Activated CD4-positive, alpha-beta memory T cell treated with anti-CD3 and anti-CD28 coated beads, Interleukin-2, amount 10 ng/mL, durations not matched to agents 7 days and 5 days (primary cell): ENCODE measurements at regions not wholly inside any gene's neighbourhood (a gene's known extent, or its start where the extent isn't known, plus 50 kb on each side); places are given as distances from the start of the nearest gene placed in this dataset.

ENCODE experiments used
- CTCF ChIA-PET: fragments of 350-600 bp; sonication (Branson Sonifier 250); formaldehyde crosslinking; loops from one replicate; lab custom pipeline; 2021; ENCODE audit warnings: antibody characterized with exemption, inconsistent platforms; lab: Charles Lee
- POLR2A ChIA-PET: fragments of 350-600 bp; sonication (Branson Sonifier 250); formaldehyde crosslinking; loops from one replicate; lab custom pipeline; 2021; ENCODE audit warnings: antibody characterized with exemption; lab: Charles Lee
- DNase-seq: peaks from one replicate; pipeline ENCODE4 v3.0.0-alpha.2; 2020
- H3K27ac Mint-ChIP-seq: one replicate; pipeline ENCODE4 v1.8.0; 2021; ENCODE audit warnings: mild to moderate bottlenecking, mixed read lengths
- H3K27me3 Mint-ChIP-seq: one replicate; pipeline ENCODE4 v1.8.0; 2021; ENCODE audit warnings: mixed read lengths
- H3K36me3 Mint-ChIP-seq: one replicate; pipeline ENCODE4 v1.8.0; 2021; ENCODE audit warnings: low read depth, mixed read lengths
- H3K4me1 Mint-ChIP-seq: one replicate; pipeline ENCODE4 v1.8.0; 2021; ENCODE audit warnings: mixed read lengths
- H3K4me3 Mint-ChIP-seq: one replicate; pipeline ENCODE4 v1.8.0; 2021; ENCODE audit warnings: mild to moderate bottlenecking, mixed read lengths
- H3K9me3 Mint-ChIP-seq: one replicate; pipeline ENCODE4 v1.8.0; 2021; ENCODE audit warnings: mixed read lengths

DNA sequence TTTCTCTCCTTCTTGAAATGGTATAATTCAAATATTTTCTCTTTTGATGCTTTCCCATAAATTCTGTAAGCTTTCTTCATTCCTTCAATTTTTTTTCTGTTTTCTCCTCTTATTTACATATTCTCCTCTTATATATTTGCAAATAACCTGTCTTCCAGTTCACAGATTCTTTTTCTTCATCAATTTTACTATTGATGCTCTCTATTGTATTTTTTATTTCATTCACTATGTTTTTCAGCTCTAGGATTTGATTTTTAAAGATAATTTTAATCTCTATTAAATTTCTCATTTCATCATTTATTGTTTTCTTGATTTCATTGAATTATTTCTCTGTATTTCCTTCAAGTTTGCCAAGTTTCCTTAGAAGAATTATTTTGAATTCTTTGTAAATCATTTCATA is 54.0 kb upstream of the PRPS1L1 start:
- CTCF ChIA-PET = interaction anchor here (1.1 kb wide), 1 partner anchor 17 kb away, joined by 3 read pairs; no protein-coding TSS in a partner anchor
- peaks cover 6% of the 10 kb centered on the region for H3K9me3 Mint-ChIP-seq
- peaks cover 29% of the 10 kb centered on the region for H3K27me3 Mint-ChIP-seq
- POLR2A ChIA-PET = no interaction called here
- DNase-seq = no peak
- peaks cover 4% of the 10 kb centered on the region for H3K4me1 Mint-ChIP-seq
- H3K27ac Mint-ChIP-seq = no peak overlapping the region
- peaks cover 6% of the 10 kb centered on the region for H3K36me3 Mint-ChIP-seq
- no peak overlapping the region for H3K4me3 Mint-ChIP-seq

DNA sequence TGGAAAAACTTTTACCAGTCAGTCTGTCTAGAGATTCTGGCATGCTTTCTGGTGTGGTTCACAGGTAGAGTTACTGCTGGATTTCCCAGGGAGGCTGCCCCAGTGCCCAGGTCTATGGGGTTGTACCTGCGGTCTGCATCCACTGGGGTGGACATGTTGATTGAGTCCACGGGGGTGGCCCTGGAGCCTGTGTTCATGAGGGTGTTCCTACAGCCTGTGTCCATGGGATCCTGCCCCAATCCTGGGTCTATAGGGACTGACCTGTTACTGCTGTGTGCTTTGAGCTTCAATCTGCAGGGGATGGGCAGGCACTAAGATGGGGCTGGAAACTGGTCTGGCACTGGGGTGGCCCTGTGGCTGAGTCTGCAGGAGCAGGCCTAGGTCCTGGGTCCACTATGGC is 54.5 kb upstream of the PRPS1L1 start:
- Mint-ChIP-seq H3K4me1 (peaks cover 6% of the 10 kb centered on the region), H3K36me3 (peaks cover 6% of the 10 kb centered on the region), H3K9me3 (peaks cover 6% of the 10 kb centered on the region), H3K27me3 (peaks cover 32% of the 10 kb centered on the region), H3K4me3 (no peak overlapping the region), H3K27ac (no peak overlapping the region)
- DNase-seq = no peak
- ChIA-PET POLR2A (no interaction called here), CTCF (no interaction called here)

DNA sequence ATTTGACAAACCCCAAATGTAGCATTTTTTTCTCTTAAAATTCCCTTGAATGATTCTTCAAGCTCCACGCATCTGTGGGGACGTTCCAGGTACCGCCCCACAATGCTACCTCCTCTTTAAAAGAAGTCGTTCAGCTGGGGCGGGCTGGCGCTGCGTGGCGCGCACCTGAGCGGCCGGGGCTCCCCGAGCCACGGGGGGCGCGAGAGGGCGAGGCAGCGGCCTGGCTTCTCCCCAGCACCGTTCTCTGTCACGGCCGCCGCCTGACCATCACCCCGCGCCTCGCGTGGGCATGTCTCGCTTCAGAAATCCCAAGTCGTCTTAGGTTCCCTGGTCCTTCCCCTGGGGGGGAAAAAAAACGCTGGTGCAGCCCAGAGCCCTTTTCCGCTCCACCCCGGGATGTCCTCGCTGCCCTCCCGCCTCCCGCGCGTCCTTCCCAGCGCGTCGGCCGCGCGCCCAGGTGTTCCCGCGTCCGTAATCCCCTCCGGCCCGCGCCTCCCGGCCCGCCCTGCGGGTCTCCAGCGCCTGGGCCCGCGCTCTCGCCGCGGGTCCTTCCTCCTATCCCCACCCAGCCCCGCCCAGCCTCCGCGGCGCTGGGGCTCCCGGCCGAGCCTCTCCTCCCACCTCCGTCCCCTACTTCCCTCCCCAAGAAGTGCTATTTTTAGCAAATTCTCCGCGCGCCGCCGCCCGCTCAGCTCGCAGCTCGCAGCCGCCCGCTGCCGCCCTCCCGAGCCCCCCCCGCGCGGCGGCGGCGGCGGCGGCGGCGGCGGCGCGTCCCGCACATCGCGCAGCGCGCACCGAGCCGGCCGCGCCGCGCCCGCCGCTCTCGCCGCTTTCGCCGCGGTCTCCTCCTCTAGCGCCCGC is 58.7 kb upstream of the PRPS1L1 start:
- peaks cover 6% of the 10 kb centered on the region for H3K36me3 Mint-ChIP-seq
- H3K27ac Mint-ChIP-seq = no peak overlapping the region
- CTCF ChIA-PET = interaction anchor here (1.0 kb wide), 1 partner anchor 66 kb away, joined by 3 read pairs; no protein-coding TSS in a partner anchor
- H3K4me1 Mint-ChIP-seq = peaks cover 6% of the 10 kb centered on the region
- H3K9me3 Mint-ChIP-seq = peaks cover 2% of the 10 kb centered on the region
- POLR2A ChIA-PET = no interaction called here
- DNase-seq = no peak
- H3K27me3 Mint-ChIP-seq = peaks cover 45% of the 10 kb centered on the region
- peak overlapping the region; percentile 46 for H3K4me3 Mint-ChIP-seq

DNA sequence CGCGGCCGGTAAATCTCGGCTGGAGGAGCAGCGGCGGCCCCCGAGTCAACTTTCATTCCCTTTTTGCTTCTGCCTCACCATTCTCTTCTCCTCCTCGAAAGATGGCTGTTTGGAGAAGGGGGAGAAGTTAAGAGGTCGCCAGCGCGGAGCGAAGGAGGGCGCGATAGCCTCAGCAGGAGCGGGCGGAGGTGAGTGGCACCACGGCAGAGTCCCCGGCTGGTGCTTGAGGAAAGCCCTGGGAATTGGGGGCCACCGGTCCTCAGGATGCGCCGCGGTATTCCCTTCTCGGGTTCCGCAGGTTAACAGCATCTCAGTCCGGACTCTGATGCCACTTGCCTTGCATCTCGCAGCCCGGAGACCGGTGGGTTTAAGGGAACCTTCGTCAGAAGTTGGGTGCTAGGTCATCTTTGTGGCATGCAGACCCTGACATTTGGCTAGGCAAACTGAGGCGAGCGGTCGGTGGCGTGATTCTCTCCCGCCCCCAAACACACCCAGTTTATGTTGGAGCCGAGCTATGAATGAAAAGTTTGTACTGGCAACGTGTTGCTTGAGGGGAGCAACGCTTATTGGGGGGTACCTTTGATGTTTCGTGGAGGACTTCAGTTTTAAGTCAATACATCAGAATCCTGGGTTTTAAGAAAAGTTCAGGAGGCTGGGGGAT is 59.5 kb upstream of the PRPS1L1 start:
- ChIA-PET CTCF (no interaction called here), POLR2A (no interaction called here)
- peaks cover 43% of the 10 kb centered on the region for H3K27me3 Mint-ChIP-seq

DNA sequence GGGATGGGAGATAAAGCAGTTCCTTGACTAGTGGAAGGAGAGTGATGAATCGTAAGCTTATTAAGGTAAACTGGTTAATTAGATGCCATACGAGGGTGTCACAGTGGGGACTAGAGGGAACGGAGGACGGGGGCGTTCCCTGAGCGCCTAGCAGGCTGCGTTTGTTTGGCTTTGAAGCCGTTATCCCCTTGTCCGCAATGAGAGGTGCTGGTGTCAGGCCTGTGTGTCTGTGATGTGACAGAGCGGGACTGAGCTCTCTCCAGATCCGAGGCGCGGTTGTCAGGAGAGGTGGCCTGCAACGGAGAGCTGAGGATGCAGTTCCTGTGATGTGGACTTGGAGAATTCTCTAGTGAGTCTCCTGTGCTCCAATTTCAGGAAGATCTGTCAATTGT is 60.0 kb upstream of the PRPS1L1 start:
- no peak for DNase-seq
- ChIA-PET CTCF (no interaction called here), POLR2A (no interaction called here)
- Mint-ChIP-seq H3K27me3 (peaks cover 43% of the 10 kb centered on the region), H3K27ac (no peak overlapping the region), H3K9me3 (no peaks in the 10 kb centered on the region), H3K36me3 (peaks cover 3% of the 10 kb centered on the region), H3K4me3 (no peak overlapping the region), H3K4me1 (peaks cover 6% of the 10 kb centered on the region)

More for the DNA sequence above, 59.5 kb upstream of the PRPS1L1 start:
- DNase-seq = no peak
- H3K4me3 Mint-ChIP-seq = peak overlapping the region; percentile 46
- H3K4me1 Mint-ChIP-seq = peaks cover 6% of the 10 kb centered on the region
- no peaks in the 10 kb centered on the region for H3K9me3 Mint-ChIP-seq
- H3K36me3 Mint-ChIP-seq = peaks cover 3% of the 10 kb centered on the region
- no peak overlapping the region for H3K27ac Mint-ChIP-seq

DNA sequence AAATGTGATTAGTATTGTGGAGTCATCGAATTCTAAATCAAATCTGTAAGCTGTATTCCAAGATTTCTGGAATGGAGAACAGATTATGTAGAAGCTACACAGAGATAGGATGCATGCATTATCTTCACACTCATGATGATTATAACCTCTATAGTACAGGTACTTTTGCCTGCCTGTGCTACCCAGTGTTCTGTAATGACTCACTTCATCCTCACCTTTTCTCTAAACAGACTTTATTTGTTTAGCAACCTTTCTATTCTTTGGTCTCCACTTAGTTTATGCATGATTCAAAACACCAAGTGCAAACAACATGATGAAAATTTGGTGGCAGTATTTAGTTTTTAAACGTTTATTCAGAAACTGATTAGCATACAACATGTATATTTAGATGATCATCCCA is 68.4 kb upstream of the PRPS1L1 start:
- Mint-ChIP-seq H3K27ac (no peak overlapping the region), H3K9me3 (no peaks in the 10 kb centered on the region), H3K27me3 (peaks cover 3% of the 10 kb centered on the region), H3K36me3 (no peaks in the 10 kb centered on the region), H3K4me1 (no peaks in the 10 kb centered on the region), H3K4me3 (no peak overlapping the region)
- ChIA-PET POLR2A (no interaction called here), CTCF (no interaction called here)
- DNase-seq = no peak

DNA sequence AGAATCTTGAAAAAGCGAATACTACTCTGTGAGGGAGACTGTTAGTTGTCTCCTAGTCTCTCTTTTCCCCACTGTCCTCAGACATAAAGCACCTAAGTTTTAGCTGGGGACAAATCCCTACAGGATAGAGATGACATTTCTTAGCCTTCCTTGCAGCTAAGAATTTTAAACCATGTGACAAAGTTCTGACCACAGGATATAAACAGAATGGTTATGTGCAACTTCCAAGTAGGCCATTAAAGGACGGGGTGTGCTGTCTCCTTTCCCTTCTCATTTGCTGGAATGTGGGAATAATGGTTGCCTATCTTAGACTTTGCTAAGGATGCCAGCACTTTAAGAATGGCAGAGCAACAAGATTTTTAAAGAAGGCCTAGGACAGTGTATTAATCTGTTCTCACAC is 74.9 kb upstream of the PRPS1L1 start:
- POLR2A ChIA-PET = no interaction called here
- DNase-seq = no peak
- Mint-ChIP-seq H3K36me3 (no peaks in the 10 kb centered on the region), H3K9me3 (no peaks in the 10 kb centered on the region), H3K27me3 (peaks cover 4% of the 10 kb centered on the region), H3K27ac (no peak overlapping the region), H3K4me3 (no peak overlapping the region), H3K4me1 (no peaks in the 10 kb centered on the region)
- CTCF ChIA-PET = no interaction called here

DNA sequence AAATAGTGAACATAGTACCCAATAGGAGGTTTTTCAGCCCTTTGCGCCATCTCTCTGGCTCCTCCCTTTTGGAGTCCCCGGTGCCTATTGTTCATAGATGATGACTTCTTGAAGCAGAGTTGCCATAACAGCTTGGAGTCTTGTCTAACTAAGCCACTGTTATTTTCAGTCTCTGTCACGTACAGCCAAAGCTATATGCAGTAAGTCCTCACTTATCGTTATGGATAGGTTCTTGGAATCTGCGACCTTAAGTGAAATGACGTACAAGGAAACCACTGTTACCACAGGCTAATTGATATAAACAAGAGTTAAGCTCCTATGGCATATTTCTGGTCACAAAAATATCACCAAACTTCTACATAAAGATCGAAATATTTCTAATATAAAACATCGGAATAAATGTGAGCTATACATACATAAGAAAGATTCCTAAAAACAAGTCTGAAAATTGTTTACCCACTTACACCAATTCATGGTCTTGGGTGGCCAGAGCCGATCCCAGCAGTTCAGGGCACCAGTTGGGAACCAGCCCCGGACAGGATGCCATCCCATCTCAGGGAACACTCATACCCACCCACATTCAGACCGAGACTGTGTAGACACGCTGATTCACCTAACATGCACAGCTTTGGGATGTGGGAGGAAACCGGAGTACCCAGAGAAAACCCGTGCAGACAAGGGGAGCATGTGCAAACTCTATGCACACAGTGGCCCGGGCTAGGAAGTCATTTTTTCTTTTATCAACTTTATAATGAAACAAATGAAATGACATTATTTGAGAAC is 76.0 kb upstream of the PRPS1L1 start:
- Mint-ChIP-seq H3K4me3 (no peak overlapping the region), H3K4me1 (no peaks in the 10 kb centered on the region), H3K9me3 (no peaks in the 10 kb centered on the region), H3K36me3 (no peaks in the 10 kb centered on the region), H3K27me3 (peaks cover 4% of the 10 kb centered on the region), H3K27ac (no peak overlapping the region)
- ChIA-PET CTCF (no interaction called here), POLR2A (no interaction called here)
- no peak for DNase-seq

DNA sequence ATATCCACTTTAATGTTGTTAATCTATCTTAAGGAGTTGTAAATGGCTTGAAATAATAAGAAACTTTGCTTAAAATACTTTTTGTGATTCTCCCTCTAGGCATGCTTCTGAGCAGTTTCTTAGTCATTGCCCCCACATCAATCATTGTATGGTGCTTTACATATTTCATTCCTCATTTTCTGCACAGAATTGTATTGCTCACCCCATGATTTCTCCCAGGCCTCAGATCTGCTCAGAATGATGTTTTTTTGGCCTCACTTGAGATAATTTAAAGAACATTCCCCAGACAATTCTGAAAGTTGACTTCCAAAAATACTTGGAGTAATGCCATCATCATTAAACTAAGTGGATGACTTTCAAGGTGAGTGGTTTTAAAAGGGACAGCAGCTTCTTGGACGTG is 82.1 kb upstream of the PRPS1L1 start:
- POLR2A ChIA-PET = no interaction called here
- no peaks in the 10 kb centered on the region for H3K36me3 Mint-ChIP-seq
- no peak overlapping the region for H3K4me3 Mint-ChIP-seq
- H3K27ac Mint-ChIP-seq = no peak overlapping the region
- no peak for DNase-seq
- CTCF ChIA-PET = no interaction called here
- H3K4me1 Mint-ChIP-seq = no peaks in the 10 kb centered on the region
- no peaks in the 10 kb centered on the region for H3K9me3 Mint-ChIP-seq
- peaks cover 2% of the 10 kb centered on the region for H3K27me3 Mint-ChIP-seq

DNA sequence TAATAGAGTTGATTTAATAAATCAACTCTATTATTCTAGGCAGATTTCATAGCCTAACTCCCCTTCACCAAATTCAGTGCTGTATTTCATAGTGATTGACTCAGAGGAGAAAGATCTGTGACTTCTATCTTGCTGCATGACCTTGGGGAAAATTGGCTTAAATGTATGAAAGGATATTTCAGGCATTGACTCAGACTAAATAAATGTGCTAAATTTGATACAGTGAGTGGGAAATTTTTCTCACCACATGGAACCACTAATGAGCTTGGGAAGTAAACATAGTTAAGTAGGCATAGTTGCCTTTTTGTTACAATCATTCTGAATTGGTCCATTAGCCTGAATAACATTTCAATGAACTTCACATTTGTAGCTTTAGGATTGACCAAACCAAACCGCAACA is 89.0 kb upstream of the PRPS1L1 start:
- DNase-seq = no peak
- H3K4me1 Mint-ChIP-seq = no peaks in the 10 kb centered on the region
- H3K9me3 Mint-ChIP-seq = no peaks in the 10 kb centered on the region
- ChIA-PET POLR2A (no interaction called here), CTCF (no interaction called here)
- H3K36me3 Mint-ChIP-seq = no peaks in the 10 kb centered on the region
- no peaks in the 10 kb centered on the region for H3K27me3 Mint-ChIP-seq
- H3K4me3 Mint-ChIP-seq = no peak overlapping the region
- H3K27ac Mint-ChIP-seq = no peak overlapping the region

DNA sequence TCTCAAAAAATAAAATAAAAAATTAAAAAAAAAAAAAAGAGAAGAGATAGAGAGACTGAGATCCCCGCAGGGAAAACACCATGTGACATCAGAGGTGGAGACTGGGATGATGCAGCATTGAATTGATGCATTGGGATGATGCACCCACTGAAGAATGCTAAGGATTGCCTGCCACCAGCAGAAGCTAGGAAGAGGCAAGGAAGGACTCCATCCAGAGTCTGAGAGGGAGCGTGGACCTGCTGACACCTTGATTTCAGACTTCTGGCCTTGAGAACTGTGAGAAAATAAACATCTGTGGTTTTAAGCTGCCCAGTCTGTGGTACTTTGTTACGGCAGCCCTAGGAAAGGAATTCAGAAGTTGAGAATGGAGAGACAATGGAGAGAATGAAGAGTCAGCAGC is 89.8 kb upstream of the PRPS1L1 start:
- H3K4me3 Mint-ChIP-seq = no peak overlapping the region
- H3K9me3 Mint-ChIP-seq = no peaks in the 10 kb centered on the region
- CTCF ChIA-PET = no interaction called here
- no peaks in the 10 kb centered on the region for H3K4me1 Mint-ChIP-seq
- H3K27me3 Mint-ChIP-seq = no peaks in the 10 kb centered on the region
- POLR2A ChIA-PET = no interaction called here
- H3K27ac Mint-ChIP-seq = no peak overlapping the region
- DNase-seq = no peak
- H3K36me3 Mint-ChIP-seq = no peaks in the 10 kb centered on the region

DNA sequence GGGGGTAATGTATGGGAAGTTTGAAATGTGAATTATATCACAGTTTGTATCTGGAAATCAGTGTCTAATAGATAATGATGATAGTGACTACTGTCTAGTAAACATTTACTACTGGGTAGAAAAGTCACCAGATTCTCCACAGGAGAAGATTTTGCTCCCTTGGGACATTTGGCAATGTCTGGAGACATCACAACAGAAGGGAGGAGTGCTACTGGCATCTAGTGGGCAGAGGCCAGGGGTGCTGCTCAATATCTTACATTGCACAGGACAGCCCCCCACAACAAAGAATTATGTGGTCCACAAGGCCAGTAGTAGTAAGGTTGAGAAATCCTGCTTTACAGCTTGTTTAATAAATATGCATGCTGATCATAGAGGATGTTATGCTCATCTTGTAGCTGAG is 92.3 kb upstream of the PRPS1L1 start:
- Mint-ChIP-seq H3K27me3 (no peaks in the 10 kb centered on the region), H3K4me3 (no peak overlapping the region), H3K9me3 (no peaks in the 10 kb centered on the region), H3K27ac (no peak overlapping the region), H3K4me1 (no peaks in the 10 kb centered on the region), H3K36me3 (no peaks in the 10 kb centered on the region)
- POLR2A ChIA-PET = no interaction called here
- DNase-seq = no peak
- CTCF ChIA-PET = interaction anchor here (1.6 kb wide), 1 partner anchor 350 kb away, joined by 3 read pairs; no protein-coding TSS in a partner anchor
